ENCODE measurements at regions not wholly inside any gene's neighbourhood (a gene's known extent, or its start where the extent isn't known, plus 50 kb on each side); places are given as distances from the start of the nearest gene placed in this dataset.

DNA sequence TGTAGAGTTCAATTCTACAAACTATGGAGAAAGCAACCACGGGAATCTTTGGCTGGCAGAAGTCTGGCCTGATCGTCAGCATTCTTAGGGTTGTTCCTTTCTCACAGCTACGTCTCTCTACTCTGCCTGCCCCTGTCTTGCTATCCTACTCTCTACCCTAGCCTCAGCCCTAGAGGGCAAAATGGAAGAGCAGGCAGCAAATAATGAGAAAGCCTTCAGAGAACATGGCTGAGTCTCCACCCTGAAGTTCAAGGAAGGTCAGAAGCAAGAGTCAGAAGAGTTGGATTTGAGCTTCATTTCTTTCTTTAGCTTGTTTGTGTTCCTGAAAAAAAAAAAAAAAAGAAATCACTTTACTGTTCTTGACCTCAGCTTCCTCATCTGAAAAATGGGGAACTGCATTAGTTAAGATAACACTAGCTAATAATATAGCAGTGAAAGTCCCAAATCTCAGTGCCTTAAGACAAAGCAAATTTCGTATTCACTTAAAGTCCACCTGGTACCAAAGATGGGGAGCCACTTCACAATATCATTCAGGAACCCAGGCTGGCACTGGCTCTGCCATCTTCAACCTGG lies 50.2 kb upstream of the CCND2 start:
- ATAC-seq: no peak
- intact Hi-C loops (cut with DNase I): no loop called here
- DNase-seq: no peak

GRCh38 chr12:4221258-4221620 lies 52.3 kb upstream of the CCND2 start:
- DNase-seq (no peak), ATAC-seq (no peak)
- intact Hi-C loops (cut with DNase I): no loop called here

- DNase-seq (no peak), ATAC-seq (no peak)
- intact Hi-C loops (cut with DNase I): no loop called here
Observed at GRCh38 chr12:4220536-4221257, 52.9 kb upstream of the CCND2 start.

GRCh38 chr12:4217091-4217490 lies 56.5 kb upstream of the CCND2 start:
- ATAC-seq (no peak), DNase-seq (no peak)
- intact Hi-C loops (cut with DNase I): no loop called here

DNA sequence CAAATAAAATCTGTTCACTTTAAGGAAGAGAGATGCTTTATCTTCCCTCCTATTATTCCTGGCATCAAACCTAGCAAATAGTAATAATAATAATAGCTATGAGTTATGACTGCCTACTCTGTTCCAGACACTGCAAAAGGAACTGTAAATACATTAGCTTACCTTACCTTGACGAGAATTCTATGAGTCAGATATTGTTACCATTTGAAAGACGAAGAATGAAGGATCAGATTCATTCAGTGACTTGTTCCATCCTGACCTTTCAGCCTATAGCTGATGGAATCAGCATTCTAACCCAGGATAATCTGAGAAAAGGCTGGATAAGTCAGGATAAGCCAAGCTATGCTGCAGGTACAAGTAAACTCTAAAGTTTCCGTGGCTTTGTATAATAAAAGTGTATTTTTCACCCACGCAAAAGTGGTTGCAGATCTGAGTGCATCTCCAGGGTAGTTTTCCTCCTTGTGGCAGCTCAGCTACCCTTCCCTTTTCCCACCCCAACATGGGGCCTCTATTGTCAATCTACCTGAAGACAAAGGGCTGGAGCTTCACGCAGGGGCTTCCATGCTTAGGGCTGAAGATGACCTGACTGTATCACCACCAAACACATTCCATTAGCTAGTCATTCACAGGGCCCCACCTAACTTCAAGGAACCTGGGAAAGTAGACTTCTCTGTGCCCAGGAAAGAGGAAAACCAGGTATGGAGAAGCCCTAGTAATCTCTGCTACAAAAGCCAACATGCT lies 57.2 kb upstream of the CCND2 start:
- ATAC-seq (no peak), DNase-seq (no peak)
- intact Hi-C loops (cut with DNase I): no loop called here

- ATAC-seq (peak; percentile 80 to 93), DNase-seq (peak; percentile 71)
- intact Hi-C loops (cut with DNase I): no loop called here
Observed at GRCh38 chr12:4215229-4216186, 58.1 kb upstream of the CCND2 start.

GRCh38 chr12:4214877-4215228 lies 58.7 kb upstream of the CCND2 start:
- intact Hi-C loops (cut with DNase I): no loop called here
- DNase-seq (no peak), ATAC-seq (no peak)

DNA sequence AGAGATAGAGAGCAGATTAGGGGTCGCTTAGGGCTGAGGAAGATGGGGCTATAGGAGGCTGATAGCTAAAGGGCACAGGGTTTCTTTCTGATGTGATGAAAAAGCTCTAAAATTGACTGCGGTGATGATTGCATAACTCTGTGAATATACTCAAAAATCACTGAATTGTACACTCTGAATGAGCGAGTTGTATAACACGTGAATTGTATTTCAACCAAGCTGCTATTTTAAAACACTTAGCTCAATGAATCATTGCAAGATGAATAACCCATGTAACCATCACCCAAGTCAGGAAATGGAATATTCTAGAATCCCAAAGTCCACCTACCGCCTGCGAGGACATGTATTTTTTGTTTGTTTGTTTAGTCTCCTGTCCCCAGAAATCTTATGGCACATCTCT lies 60.1 kb upstream of the CCND2 start:
- ATAC-seq (no peak), DNase-seq (no peak)
- intact Hi-C loops (cut with DNase I): no loop called here

- intact Hi-C loops (cut with DNase I): no loop called here
- ATAC-seq (no peak), DNase-seq (no peak)
Observed at GRCh38 chr12:4212845-4213244, 60.7 kb upstream of the CCND2 start.

- DNase-seq (no peak), ATAC-seq (no peak)
- intact Hi-C loops (cut with DNase I): no loop called here
Observed at GRCh38 chr12:4211372-4211771, 62.2 kb upstream of the CCND2 start.

DNA sequence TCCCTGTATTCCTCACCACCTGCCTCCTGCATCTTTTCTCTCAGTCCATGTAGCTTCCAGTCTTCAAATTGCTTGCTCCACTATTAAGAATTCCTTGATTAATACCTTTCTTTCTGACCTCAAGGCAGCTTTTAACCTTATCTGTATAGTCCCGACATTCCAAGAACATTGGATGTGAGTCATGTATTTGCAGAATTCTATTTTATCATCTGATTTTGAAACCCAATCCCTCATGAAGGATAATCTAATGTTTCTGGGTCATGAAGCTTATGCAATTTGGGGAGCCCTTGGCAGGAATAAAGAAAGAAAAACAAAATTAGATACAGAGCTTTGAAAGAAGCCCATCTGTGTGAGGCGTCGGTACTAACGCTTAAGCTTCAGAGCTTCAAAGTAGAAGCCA lies 63.4 kb upstream of the CCND2 start:
- ATAC-seq (peak; percentile 23 to 84), DNase-seq (no peak)
- intact Hi-C loops (cut with DNase I): no loop called here

DNA sequence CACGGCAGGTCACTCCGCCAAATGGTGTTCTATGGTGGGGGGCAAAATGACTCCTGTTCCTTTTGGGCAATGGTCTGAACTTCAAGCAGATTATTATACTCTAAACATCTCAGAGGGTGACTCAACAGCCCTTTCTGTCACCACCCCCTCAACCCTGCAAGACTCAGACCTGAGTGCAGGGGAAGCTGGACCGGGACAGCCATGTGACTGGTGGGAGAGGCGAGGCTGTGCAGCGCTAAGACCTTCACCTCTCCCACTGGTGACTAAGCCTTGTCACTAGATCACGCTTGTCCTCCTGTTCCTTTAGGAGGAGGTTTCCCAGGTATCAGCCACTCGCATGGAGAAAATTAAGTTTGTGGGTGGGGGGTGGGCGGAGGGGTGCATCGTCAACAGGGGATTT lies 67.1 kb upstream of the CCND2 start:
- no peak for DNase-seq
- intact Hi-C loops (cut with DNase I): no loop called here
- ATAC-seq: no peak

DNA sequence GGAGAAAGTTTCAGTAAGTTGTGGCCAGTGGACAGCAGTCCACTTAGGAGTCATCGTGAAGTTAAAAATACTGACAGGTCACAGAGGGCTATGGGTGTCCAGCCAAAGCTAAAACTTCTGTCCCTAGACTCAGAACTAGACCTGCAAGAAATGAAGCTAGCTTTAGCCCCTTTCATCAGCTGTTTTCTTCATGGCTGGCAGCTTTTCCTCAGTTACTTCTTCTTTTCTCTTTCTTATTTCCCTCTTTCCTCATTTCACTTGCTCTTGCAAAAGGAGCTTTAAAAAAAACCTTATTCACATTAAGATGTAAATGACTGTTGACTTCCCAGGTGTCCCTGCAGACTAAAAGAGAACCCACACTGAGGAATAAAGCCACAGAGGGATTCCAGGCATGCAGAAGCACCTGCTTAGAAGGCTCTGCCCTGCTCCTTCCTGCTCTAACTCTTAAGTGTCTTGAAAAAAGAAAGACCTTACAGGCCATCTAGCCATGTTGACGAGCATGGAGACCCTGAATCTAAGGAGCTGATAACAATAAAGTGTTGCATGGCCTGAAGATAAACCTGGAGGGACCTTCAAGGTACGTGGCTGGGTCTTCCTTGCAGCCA lies 69.7 kb upstream of the CCND2 start:
- DNase-seq (no peak), ATAC-seq (no peak)
- intact Hi-C loops (cut with DNase I): no loop called here

GRCh38 chr12:4202918-4203317 lies 70.6 kb upstream of the CCND2 start:
- no peak for DNase-seq
- intact Hi-C loops (cut with DNase I): no loop called here
- no peak for ATAC-seq

DNA sequence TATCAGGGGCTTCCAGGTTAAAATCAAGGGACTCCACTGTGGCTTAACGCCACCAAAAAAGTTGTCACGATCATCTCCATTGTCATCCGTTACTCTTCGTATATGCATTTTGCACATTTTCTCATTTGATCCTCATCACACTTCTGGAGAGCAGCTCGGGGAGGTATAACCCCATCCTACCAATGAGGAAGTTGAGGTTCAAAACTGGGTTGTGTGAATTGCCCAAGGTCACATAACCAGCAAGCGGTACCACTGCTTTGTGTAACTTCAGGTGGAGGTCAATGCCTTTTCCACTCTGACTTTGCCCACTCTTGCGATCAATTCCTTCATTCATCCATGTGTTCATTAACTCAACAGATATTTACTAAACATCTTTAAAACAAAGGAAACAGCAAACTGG lies 71.1 kb upstream of the CCND2 start:
- DNase-seq (no peak), ATAC-seq (no peak)
- intact Hi-C loops (cut with DNase I): no loop called here

DNA sequence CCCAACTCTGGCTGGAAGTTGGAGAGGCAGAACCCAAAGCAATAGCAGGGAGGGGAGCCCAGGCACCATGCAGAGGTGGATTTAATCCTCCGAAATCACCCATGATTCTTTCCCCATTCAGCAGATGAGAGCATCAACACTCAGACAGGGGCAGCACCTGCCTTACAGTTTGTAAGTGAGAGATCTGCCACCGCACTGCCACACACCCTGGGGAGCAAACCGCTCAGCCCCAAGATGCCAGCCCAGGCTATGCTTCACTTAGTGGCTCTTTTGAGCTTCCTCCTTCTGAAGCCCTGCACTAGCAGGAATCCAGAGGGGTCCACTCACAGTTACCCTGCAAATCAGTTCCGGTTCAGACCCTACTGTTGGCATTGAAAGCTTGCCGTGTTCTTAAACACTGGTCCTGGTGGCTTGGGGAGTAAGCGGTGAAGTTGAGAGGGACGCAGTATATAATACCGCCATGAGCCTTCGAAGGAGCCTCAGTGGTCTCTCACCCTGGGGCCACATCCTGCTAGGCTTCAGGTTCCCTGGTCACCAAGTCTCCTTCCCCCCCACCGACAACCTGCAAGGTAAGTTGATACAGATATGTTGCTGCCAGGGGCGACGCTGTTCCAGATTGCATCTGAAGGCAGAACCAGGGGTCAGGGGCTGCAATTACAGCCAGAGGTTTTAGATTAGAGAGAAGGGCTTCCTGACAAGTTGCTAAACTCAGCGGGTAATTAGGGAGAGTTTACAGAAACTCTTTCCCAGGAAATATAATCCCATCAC lies 72.0 kb upstream of the CCND2 start:
- ATAC-seq: no peak
- intact Hi-C loops (cut with DNase I): no loop called here
- no peak for DNase-seq

DNA sequence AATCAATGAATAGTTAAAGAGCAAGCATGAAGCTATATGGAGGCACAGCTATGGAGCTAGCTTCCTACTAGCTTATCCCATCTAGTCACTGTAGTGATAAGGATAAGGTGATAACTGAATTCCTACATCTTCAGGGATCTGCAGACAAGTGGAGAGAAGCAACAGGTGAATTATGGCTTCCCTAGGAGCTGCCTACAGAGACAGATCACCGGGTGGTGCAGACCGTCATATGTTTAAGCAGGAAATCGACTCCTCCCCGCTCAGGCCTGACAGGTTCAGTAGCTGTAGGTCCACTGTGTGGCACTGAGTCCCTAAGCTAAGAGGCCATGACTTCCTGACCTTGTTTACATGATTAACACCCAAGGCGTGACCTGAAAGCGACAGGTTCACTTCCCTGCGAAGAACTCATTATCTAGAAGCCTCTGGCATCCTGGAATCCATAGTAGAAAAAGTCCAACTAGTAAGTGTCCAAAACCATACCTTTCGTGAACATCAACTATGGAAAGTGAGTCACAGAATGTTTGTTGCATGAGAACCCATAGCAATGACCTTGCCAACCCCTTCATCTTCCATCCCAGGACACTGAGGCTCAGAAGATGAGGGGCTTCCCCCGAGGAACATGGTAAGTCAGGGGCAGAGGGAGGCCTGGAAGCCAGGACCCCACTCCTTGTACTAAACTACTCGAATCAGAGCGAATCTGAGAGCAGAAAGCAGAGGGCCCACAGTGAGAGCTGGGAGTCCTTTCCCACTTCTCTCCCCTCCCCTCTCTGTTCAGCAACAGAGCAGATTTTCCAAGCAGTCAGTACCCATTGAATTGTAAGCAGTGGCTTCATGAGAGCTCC lies 75.4 kb upstream of the CCND2 start:
- no peak for ATAC-seq
- intact Hi-C loops (cut with DNase I): no loop called here

More for the DNA sequence above, 75.4 kb upstream of the CCND2 start:
- no peak for DNase-seq
